Neural progenitor cell (in vitro differentiated cells): ENCODE measurements at regions not wholly inside any gene's neighbourhood (a gene's known extent, or its start where the extent isn't known, plus 50 kb on each side); places are given as distances from the start of the nearest gene placed in this dataset.
"Not testable (repeated sequence)": the region's sequence is repeated elsewhere in the genome, so short reads cannot be mapped to it uniquely, and the experiment has no call there.

ENCODE experiments used
- DNase-seq: peaks from one replicate; pipeline ENCODE4 v3.0.0-alpha.2; 2016; ENCODE audit warnings: low spot score
- H2AFZ ChIP-seq: fragments of 200-600 bp; sonication (generic); replicated peaks from 2 replicates; pipeline ENCODE4 v1.6.1; 2016; ENCODE audit warnings: antibody characterized with exemption
- H3F3A ChIP-seq: fragments of 200-600 bp; sonication (generic); 2 replicates; pipeline ENCODE4 v1.6.1; 2016; ENCODE audit warnings: antibody characterized with exemption, low read depth
- H3K27ac ChIP-seq: fragments of 200-600 bp; sonication (generic); 2 replicates; pipeline ENCODE4 v1.5.1; 2016; ENCODE audit warnings: mild to moderate bottlenecking
- H3K27me3 ChIP-seq: fragments of 200-600 bp; sonication (generic); 2 replicates; pipeline ENCODE4 v1.6.1; 2016; ENCODE audit warnings: mild to moderate bottlenecking, moderate library complexity
- H3K36me3 ChIP-seq: fragments of 200-600 bp; sonication (generic); 2 replicates; pipeline ENCODE4 v1.5.1; 2016
- H3K4me1 ChIP-seq: fragments of 200-600 bp; sonication (generic); 2 replicates; pipeline ENCODE4 v1.6.1; 2016; ENCODE audit warnings: mixed run types
- H3K4me2 ChIP-seq: fragments of 200-600 bp; sonication (generic); 2 replicates; pipeline ENCODE4 v1.6.1; 2016
- H3K4me3 ChIP-seq: fragments of 200-600 bp; sonication (generic); 2 replicates; pipeline ENCODE4 v1.5.1; 2016
- H3K79me2 ChIP-seq: fragments of 200-600 bp; sonication (generic); 2 replicates; pipeline ENCODE4 v1.6.1; 2016; ENCODE audit warnings: low read depth
- H3K9ac ChIP-seq: fragments of 200-600 bp; sonication (generic); 2 replicates; pipeline ENCODE4 v1.6.1; 2016
- H3K9me3 ChIP-seq: fragments of 200-600 bp; sonication (generic); 2 replicates; pipeline ENCODE4 v1.5.1; 2016; ENCODE audit warnings: low read depth
- H4K20me1 ChIP-seq: fragments of 200-600 bp; sonication (generic); 2 replicates; pipeline ENCODE4 v1.6.1; 2016; ENCODE audit warnings: low read depth
- H3K27ac Mint-ChIP-seq: 3 replicates; pipeline ENCODE4 v1.8.0; 2021; ENCODE audit warnings: mixed read lengths
- H3K27me3 Mint-ChIP-seq: 2 replicates; pipeline ENCODE4 v1.8.0; 2022; ENCODE audit warnings: low read depth, mild to moderate bottlenecking, inconsistent platforms, moderate library complexity, mixed read lengths; ENCODE audit not compliant: insufficient read depth
- H3K36me3 Mint-ChIP-seq: 3 replicates; pipeline ENCODE4 v1.8.0; 2021; ENCODE audit warnings: mixed read lengths
- H3K4me1 Mint-ChIP-seq: 3 replicates; pipeline ENCODE4 v1.8.0; 2021; ENCODE audit warnings: mixed read lengths
- H3K4me3 Mint-ChIP-seq: 3 replicates; pipeline ENCODE4 v1.8.0; 2021; ENCODE audit warnings: mild to moderate bottlenecking, moderate library complexity, mixed read lengths
- H3K9me3 Mint-ChIP-seq: 3 replicates; pipeline ENCODE4 v1.8.0; 2020; ENCODE audit warnings: mixed read lengths
- CTCF ChIP-seq: fragments of 200-600 bp; sonication (generic); IDR thresholded peaks from 2 replicates; pipeline ENCODE4 v1.5.1; 2017; ENCODE audit warnings: antibody characterized with exemption, mild to moderate bottlenecking
- EZH2 ChIP-seq: fragments of 200-600 bp; sonication (generic); IDR thresholded peaks from 2 replicates; pipeline ENCODE4 v1.6.1; 2017; ENCODE audit warnings: antibody characterized with exemption, mild to moderate bottlenecking, moderate library complexity
- EZH2phosphoT487 ChIP-seq: fragments of 200-600 bp; sonication (generic); IDR thresholded peaks from 2 replicates; pipeline ENCODE4 v1.6.1; 2017; ENCODE audit warnings: antibody characterized with exemption

DNA sequence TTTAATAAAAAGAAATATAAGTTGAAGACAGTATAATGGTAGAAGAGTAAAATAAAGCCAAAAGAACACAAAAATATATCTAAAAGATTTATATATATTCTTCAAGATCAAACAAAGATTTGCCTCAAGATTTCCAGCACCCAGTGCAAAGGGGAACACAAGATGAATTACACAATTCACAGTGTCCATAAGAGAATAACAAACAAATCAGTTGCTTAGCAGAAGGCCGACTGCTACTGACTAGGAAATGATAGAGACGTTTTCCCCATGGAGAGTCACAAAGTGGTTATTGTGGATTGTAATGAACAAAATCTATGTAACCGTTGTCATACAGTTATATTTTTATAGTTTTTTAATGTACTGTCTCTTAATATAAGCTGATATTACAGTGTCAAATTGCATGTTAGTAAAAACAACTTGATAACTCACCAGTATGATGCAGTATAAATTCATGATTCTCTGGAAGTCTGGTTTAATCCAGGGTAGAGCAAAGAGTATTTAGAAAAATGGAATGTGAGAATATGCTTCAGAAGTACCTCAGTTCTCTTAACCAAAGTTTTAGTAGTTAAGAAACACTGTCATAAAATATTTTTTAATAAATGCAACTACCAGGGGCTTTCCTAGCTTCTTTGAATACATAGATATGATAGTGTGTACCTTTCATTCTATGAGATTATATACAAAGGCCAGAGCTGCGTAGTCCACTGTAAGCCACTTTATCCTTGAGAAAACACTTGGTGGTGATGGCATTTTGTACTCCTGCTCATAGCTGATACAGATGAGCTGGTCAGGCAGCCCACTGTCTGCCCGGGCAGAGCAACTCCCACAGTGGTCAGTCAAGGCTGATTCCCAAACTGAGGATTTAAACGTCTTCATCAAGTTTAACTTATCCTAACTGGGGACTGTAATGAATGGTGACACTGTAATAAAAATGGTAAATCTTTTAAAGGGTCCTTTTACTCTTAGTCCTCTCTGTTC, 180.5 kb upstream of the DTNA start:
- no peaks in the 10 kb centered on the region for H3K79me2 ChIP-seq
- no peak overlapping the region for H3K4me3 ChIP-seq
- H3K4me3 Mint-ChIP-seq: no peak overlapping the region
- H3K27me3 Mint-ChIP-seq: peaks cover 2% of the 10 kb centered on the region
- H3K36me3 Mint-ChIP-seq: no peaks in the 10 kb centered on the region
- no peak overlapping the region for H3K27ac ChIP-seq
- H3K4me2 ChIP-seq: no peak overlapping the region
- TF ChIP-seq CTCF (no peak), EZH2 (no peak), EZH2phosphoT487 (no peak)
- DNase-seq: no peak
- no peaks in the 10 kb centered on the region for H3K9me3 Mint-ChIP-seq
- H3K27me3 ChIP-seq: no peaks in the 10 kb centered on the region
- H3K9me3 ChIP-seq: no peaks in the 10 kb centered on the region
- no peaks in the 10 kb centered on the region for H3K36me3 ChIP-seq
- peaks cover 16% of the 10 kb centered on the region for H3K4me1 Mint-ChIP-seq
- H3K4me1 ChIP-seq: peaks cover 16% of the 10 kb centered on the region
- H2AFZ ChIP-seq: no peak overlapping the region
- H3K27ac Mint-ChIP-seq: no peak overlapping the region
- no peak overlapping the region for H3K9ac ChIP-seq
- no peaks in the 10 kb centered on the region for H3F3A ChIP-seq
- no peaks in the 10 kb centered on the region for H4K20me1 ChIP-seq

DNA sequence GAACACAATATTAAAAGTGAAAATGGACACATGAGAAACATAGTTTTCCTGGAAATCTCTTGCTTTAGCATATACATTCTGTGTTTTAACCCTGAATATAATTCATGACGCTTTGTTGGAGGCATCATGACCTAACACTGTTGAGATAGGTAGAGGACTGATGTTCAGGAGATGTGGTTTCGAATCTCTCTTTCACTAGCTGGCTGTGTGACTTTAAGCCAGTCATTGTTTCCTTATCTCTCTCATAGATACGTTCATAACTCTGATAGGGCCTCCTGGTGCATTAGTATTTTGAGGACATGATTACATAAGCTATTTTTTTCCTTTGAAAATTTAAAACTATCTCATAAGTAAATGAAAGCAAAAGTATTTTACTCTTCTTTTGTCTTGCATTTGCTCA, 179.0 kb upstream of the DTNA start:
- no peak overlapping the region for H3K4me3 ChIP-seq
- peaks cover 9% of the 10 kb centered on the region for H3K4me1 ChIP-seq
- Mint-ChIP-seq H3K27me3 (peaks cover 2% of the 10 kb centered on the region), H3K4me1 (peaks cover 10% of the 10 kb centered on the region), H3K27ac (no peak overlapping the region), H3K36me3 (no peaks in the 10 kb centered on the region), H3K9me3 (no peaks in the 10 kb centered on the region), H3K4me3 (no peak overlapping the region)
- no peaks in the 10 kb centered on the region for H3K79me2 ChIP-seq
- H4K20me1 ChIP-seq: no peaks in the 10 kb centered on the region
- no peaks in the 10 kb centered on the region for H3K9me3 ChIP-seq
- H3K9ac ChIP-seq: no peak overlapping the region
- H3K27me3 ChIP-seq: no peaks in the 10 kb centered on the region
- H3F3A ChIP-seq: no peaks in the 10 kb centered on the region
- H3K27ac ChIP-seq: no peak overlapping the region
- no peak for DNase-seq
- H3K36me3 ChIP-seq: no peaks in the 10 kb centered on the region
- H3K4me2 ChIP-seq: no peak overlapping the region
- no peak overlapping the region for H2AFZ ChIP-seq
- TF ChIP-seq EZH2 (no peak), CTCF (no peak), EZH2phosphoT487 (no peak)

DNA sequence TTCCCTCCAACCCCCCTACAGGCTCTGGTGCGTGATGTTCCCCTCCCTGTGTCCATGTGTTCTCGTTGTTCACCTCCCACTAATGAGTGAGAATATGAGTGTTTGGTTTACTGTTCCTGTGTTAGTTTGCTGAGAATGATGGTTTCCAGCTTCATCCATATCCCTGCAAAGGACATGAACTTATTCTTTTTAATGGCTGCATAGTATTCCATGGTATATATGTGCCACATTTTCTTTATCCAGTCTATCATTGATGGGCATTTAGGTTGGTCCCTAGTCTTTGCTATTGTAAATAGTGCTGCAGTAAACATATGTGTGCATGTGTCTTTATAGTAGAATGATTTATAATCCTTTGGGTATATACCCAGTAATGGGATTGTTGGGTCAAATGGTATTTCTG, 175.5 kb upstream of the DTNA start:
- H3K4me1 ChIP-seq, H3K27ac ChIP-seq, H3K9me3 ChIP-seq, H3K27me3 ChIP-seq, H3K27ac Mint-ChIP-seq, H3K27me3 Mint-ChIP-seq, H3K36me3 Mint-ChIP-seq, H4K20me1 ChIP-seq, H3K79me2 ChIP-seq, DNase-seq, H3K9ac ChIP-seq, H3F3A ChIP-seq, H2AFZ ChIP-seq, H3K4me2 ChIP-seq, H3K36me3 ChIP-seq, H3K4me3 Mint-ChIP-seq, H3K9me3 Mint-ChIP-seq, H3K4me3 ChIP-seq: not testable (repeated sequence)
- H3K4me1 Mint-ChIP-seq: peaks cover 10% of the 10 kb centered on the region

- Histone ChIP-seq H3K27ac (no peak overlapping the region), H2AFZ (no peak overlapping the region), H3K4me2 (no peak overlapping the region), H3K36me3 (no peaks in the 10 kb centered on the region), H3K79me2 (no peaks in the 10 kb centered on the region), H3K4me3 (no peak overlapping the region), H3F3A (no peaks in the 10 kb centered on the region), H3K27me3 (no peaks in the 10 kb centered on the region), H3K9ac (no peak overlapping the region), H3K4me1 (no peaks in the 10 kb centered on the region), H4K20me1 (no peaks in the 10 kb centered on the region), H3K9me3 (no peaks in the 10 kb centered on the region)
- Mint-ChIP-seq H3K4me3 (no peak overlapping the region), H3K4me1 (no peaks in the 10 kb centered on the region), H3K36me3 (no peaks in the 10 kb centered on the region), H3K27ac (no peak overlapping the region), H3K27me3 (peaks cover 3% of the 10 kb centered on the region), H3K9me3 (no peaks in the 10 kb centered on the region)
- no peak for TF ChIP-seq EZH2phosphoT487
- no peak for TF ChIP-seq EZH2
- no peak for TF ChIP-seq CTCF
- DNase-seq: no peak
These were observed 169.2 kb upstream of the DTNA start for GRCh38 chr18:34540897-34541296.
